ENCODE measurements at regions not wholly inside any gene's neighbourhood (a gene's known extent, or its start where the extent isn't known, plus 50 kb on each side); places are given as distances from the start of the nearest gene placed in this dataset.
"Not testable (repeated sequence)": the region's sequence is repeated elsewhere in the genome, so short reads cannot be mapped to it uniquely, and the experiment has no call there.

- Mint-ChIP-seq H3K36me3 (peaks cover 1% of the 10 kb centered on the region), H3K9me3 (no peaks in the 10 kb centered on the region), H3K4me1 (ENCODE audit: low read depth) (no peaks in the 10 kb centered on the region), H3K27me3 (peaks cover 18% of the 10 kb centered on the region), H3K27ac (no peak overlapping the region), H3K4me3 (no peak overlapping the region)
- DNase-seq: no peak
- ChIA-PET POLR2A (no interaction called here), CTCF (no interaction called here)
- intact Hi-C loops (cut with micrococcal nuclease): no loop called here
These were observed 65.3 kb downstream of the CDO1 start for GRCh38 chr5:115751176-115751575.

- Mint-ChIP-seq H3K9me3 (peaks cover 10% of the 10 kb centered on the region), H3K27ac (no peak overlapping the region), H3K27me3 (peaks cover 15% of the 10 kb centered on the region), H3K4me1 (ENCODE audit: low read depth) (no peaks in the 10 kb centered on the region), H3K4me3 (no peak overlapping the region), H3K36me3 (no peaks in the 10 kb centered on the region)
- no peak for DNase-seq
- ChIA-PET POLR2A (no interaction called here), CTCF (no interaction called here)
- intact Hi-C loops (cut with micrococcal nuclease): no loop called here
These were observed 67.4 kb downstream of the CDO1 start for GRCh38 chr5:115749016-115749415.

- H3K27ac Mint-ChIP-seq, H3K4me3 Mint-ChIP-seq, POLR2A ChIA-PET, H3K36me3 Mint-ChIP-seq, DNase-seq: not testable (repeated sequence)
- intact Hi-C loops (cut with micrococcal nuclease): loop anchor here (5.0 kb wide), 1 partner anchor 73 kb away; no protein-coding TSS in a partner anchor
- Mint-ChIP-seq H3K4me1 (ENCODE audit: low read depth) (peaks cover 13% of the 10 kb centered on the region), H3K9me3 (peaks cover 20% of the 10 kb centered on the region), H3K27me3 (peaks cover 30% of the 10 kb centered on the region)
- CTCF ChIA-PET: interaction anchor here (0.8 kb wide), 1 partner anchor 16 kb away, joined by 3 read pairs; no protein-coding TSS in a partner anchor
These were observed 77.2 kb downstream of the CDO1 start for GRCh38 chr5:115739245-115739644.

- H3K4me1 Mint-ChIP-seq (ENCODE audit: low read depth): peaks cover 13% of the 10 kb centered on the region
- CTCF ChIA-PET: interaction anchor here (0.8 kb wide), 1 partner anchor 16 kb away, joined by 3 read pairs; no protein-coding TSS in a partner anchor
These were observed 77.6 kb downstream of the CDO1 start for GRCh38 chr5:115738830-115739229.

GRCh38 chr5:115737452-115737851 is 79.0 kb downstream of the CDO1 start:
- Mint-ChIP-seq H3K4me1 (ENCODE audit: low read depth) (peaks cover 13% of the 10 kb centered on the region), H3K27me3 (peaks cover 31% of the 10 kb centered on the region), H3K9me3 (peaks cover 7% of the 10 kb centered on the region), H3K27ac (no peak overlapping the region), H3K4me3 (no peak overlapping the region), H3K36me3 (no peaks in the 10 kb centered on the region)
- CTCF ChIA-PET: no interaction called here
- POLR2A ChIA-PET: no interaction called here
- intact Hi-C loops (cut with micrococcal nuclease): loop anchor here (5.0 kb wide), 1 partner anchor 75 kb away; no protein-coding TSS in a partner anchor
- DNase-seq: no peak

More at GRCh38 chr5:115738830-115739229, 77.6 kb downstream of the CDO1 start:
- DNase-seq: no peak
- Mint-ChIP-seq H3K27me3 (peaks cover 29% of the 10 kb centered on the region), H3K27ac (no peak overlapping the region), H3K4me3 (no peak overlapping the region), H3K9me3 (peaks cover 16% of the 10 kb centered on the region), H3K36me3 (no peaks in the 10 kb centered on the region)
- intact Hi-C loops (cut with micrococcal nuclease): loop anchor here (5.0 kb wide), 1 partner anchor 73 kb away; no protein-coding TSS in a partner anchor
- POLR2A ChIA-PET: no interaction called here

GRCh38 chr5:115736690-115737005 is 79.8 kb downstream of the CDO1 start:
- intact Hi-C loops (cut with micrococcal nuclease): loop anchor here (5.0 kb wide), 1 partner anchor 76 kb away; no protein-coding TSS in a partner anchor
- Mint-ChIP-seq H3K27ac (no peak overlapping the region), H3K27me3 (peaks cover 31% of the 10 kb centered on the region), H3K4me3 (no peak overlapping the region), H3K9me3 (peaks cover 7% of the 10 kb centered on the region), H3K4me1 (ENCODE audit: low read depth) (peaks cover 13% of the 10 kb centered on the region), H3K36me3 (no peaks in the 10 kb centered on the region)
- CTCF ChIA-PET: no interaction called here
- DNase-seq: no peak
- POLR2A ChIA-PET: no interaction called here

DNA sequence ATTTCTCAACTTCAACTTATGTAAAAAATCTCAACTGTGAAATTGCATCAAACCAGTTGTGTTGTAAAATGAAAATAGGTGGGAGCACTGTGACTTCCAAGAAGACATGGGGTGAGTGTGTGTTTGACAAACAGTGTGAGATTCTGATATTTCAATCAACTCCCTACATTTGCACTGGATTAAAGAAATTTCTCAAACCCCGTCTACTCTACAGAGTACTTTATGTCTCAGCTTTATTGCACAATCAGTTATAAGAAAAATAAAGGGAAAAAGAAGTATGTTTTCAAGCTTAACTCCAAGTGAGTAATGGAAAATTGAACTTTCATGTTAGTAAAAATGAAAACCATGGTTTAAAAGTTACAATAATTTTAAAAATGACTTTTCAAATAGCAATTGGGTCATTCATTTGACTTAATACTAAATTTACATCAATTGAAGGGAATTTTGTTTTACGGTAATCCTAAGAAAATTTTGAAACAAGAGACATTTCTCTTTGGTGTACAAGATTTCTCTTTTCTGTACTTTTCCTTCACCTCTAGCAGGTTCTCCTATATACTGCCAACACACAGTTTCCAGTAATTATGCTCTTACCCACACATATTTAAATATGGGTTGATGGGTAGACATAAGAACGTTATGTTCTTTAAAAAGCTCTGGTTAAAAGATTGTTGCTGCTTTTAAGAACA is 80.3 kb downstream of the CDO1 start:
- H3K36me3 Mint-ChIP-seq: no peaks in the 10 kb centered on the region
- no peak for DNase-seq
- intact Hi-C loops (cut with micrococcal nuclease): loop anchor here (5.0 kb wide), 1 partner anchor 76 kb away; no protein-coding TSS in a partner anchor
- H3K9me3 Mint-ChIP-seq: peaks cover 7% of the 10 kb centered on the region
- H3K4me3 Mint-ChIP-seq: no peak overlapping the region
- peaks cover 32% of the 10 kb centered on the region for H3K27me3 Mint-ChIP-seq
- ChIA-PET CTCF (no interaction called here), POLR2A (no interaction called here)
- no peak overlapping the region for H3K27ac Mint-ChIP-seq
- peaks cover 13% of the 10 kb centered on the region for H3K4me1 Mint-ChIP-seq (ENCODE audit: low read depth)

DNA sequence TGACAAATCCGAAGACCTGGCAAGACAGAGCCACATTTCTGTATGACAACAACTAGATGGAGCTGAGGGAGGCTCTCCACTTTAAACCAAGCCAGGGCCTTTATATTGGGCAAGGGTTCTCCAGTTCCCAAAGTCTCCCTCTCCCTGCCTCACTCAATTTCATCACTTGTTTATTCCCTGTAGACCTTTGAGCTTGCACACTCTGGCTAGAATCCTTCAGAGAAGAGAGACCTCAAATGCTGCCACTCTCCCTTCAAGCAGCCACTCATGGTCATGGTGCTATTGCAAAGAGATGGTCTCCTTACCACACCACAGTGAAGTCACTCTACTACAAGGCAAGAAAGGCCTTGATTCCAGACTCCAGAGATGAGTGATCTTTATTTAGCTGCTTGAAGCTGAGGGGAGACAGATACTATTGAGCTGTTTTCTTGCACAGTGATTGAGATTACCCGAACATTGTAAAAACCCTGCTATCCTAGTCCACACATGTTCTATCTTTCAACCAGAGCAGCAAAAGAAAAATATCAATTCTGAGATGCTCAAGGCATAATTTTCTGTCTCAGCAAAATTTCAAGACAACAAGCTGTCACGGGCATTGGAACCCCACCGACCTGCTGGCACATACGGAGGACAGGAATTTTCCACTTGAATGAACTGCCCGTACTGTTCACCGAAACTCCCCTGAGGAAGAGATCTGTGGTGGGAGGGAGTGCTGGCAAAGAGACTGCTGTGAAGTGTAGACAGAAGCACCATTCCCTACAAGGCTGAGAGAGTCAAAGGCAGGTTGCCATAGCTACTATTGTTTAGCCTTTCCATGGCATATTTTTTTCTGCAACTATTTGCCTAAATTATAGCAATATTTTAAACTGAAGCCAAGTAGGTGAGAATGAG is 81.1 kb downstream of the CDO1 start:
- H3K4me3 Mint-ChIP-seq: no peak overlapping the region
- CTCF ChIA-PET: no interaction called here
- H3K27me3 Mint-ChIP-seq: peaks cover 30% of the 10 kb centered on the region

DNA sequence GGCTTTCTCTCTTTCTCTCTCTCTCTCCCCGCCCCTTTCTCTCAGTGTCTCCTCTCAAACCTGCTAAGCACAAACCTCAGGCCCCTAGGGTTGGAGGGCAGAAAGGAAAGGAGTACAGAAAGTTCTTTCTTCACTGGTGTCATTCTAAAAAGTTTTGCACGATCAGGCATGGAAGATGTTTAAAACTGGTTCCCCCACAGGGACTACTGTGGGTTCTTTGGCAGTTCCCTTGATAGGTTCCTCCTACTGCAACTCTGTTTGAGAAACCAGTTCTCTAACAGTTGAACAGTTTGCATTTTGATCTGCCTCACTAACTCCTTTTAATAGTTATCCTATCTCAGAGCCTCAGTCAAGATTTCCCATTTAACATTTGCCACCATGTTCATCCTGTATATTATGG is 82.9 kb downstream of the CDO1 start:
- Mint-ChIP-seq H3K4me1 (ENCODE audit: low read depth) (peaks cover 13% of the 10 kb centered on the region), H3K27ac (no peak overlapping the region), H3K36me3 (no peaks in the 10 kb centered on the region), H3K27me3 (peaks cover 26% of the 10 kb centered on the region), H3K4me3 (no peak overlapping the region), H3K9me3 (no peaks in the 10 kb centered on the region)
- DNase-seq: no peak
- CTCF ChIA-PET: no interaction called here
- POLR2A ChIA-PET: no interaction called here
- intact Hi-C loops (cut with micrococcal nuclease): no loop called here

More for the DNA sequence above, 81.1 kb downstream of the CDO1 start:
- intact Hi-C loops (cut with micrococcal nuclease): loop anchor here (5.0 kb wide), 1 partner anchor 77 kb away; no protein-coding TSS in a partner anchor
- Mint-ChIP-seq H3K36me3 (no peaks in the 10 kb centered on the region), H3K9me3 (peaks cover under 1% of the 10 kb centered on the region), H3K4me1 (ENCODE audit: low read depth) (peaks cover 13% of the 10 kb centered on the region), H3K27ac (no peak overlapping the region)
- DNase-seq: no peak
- POLR2A ChIA-PET: no interaction called here

- intact Hi-C loops (cut with micrococcal nuclease): no loop called here
- no peak overlapping the region for H3K27ac Mint-ChIP-seq
- peaks cover 8% of the 10 kb centered on the region for H3K4me1 Mint-ChIP-seq (ENCODE audit: low read depth)
- H3K9me3 Mint-ChIP-seq: no peaks in the 10 kb centered on the region
- H3K36me3 Mint-ChIP-seq: no peaks in the 10 kb centered on the region
- ChIA-PET CTCF (no interaction called here), POLR2A (no interaction called here)
- no peak overlapping the region for H3K4me3 Mint-ChIP-seq
- DNase-seq: no peak
- H3K27me3 Mint-ChIP-seq: peaks cover 21% of the 10 kb centered on the region
These were observed 84.4 kb downstream of the CDO1 start for GRCh38 chr5:115732026-115732425.

DNA sequence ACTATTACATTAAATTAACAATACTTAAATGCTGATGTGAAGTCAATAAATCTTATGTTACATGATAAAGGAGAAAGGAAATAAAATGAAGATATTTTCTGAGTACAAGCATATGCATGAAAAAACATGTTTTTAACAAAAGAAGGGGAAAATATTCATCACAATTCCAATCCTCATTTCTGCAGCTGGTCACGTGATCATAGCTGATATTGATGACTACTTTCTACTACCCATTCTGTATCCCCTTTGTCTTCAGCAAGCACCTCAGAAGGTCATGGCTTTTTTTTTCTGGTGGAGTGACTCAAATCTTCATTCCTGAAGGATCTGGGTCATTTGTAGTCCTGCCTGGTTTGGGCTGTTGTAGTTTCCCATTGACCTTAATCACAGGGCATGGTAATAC is 90.9 kb downstream of the CDO1 start:
- intact Hi-C loops (cut with micrococcal nuclease): no loop called here
- DNase-seq: no peak
- ChIA-PET POLR2A (no interaction called here), CTCF (no interaction called here)
- Mint-ChIP-seq H3K4me3 (no peak overlapping the region), H3K4me1 (ENCODE audit: low read depth) (no peaks in the 10 kb centered on the region), H3K27me3 (peaks cover 18% of the 10 kb centered on the region), H3K9me3 (no peaks in the 10 kb centered on the region), H3K36me3 (no peaks in the 10 kb centered on the region), H3K27ac (no peak overlapping the region)

- Mint-ChIP-seq H3K9me3 (no peaks in the 10 kb centered on the region), H3K4me1 (ENCODE audit: low read depth) (no peaks in the 10 kb centered on the region), H3K27ac (no peak overlapping the region), H3K4me3 (no peak overlapping the region), H3K36me3 (no peaks in the 10 kb centered on the region), H3K27me3 (peaks cover 22% of the 10 kb centered on the region)
- intact Hi-C loops (cut with micrococcal nuclease): no loop called here
- POLR2A ChIA-PET: no interaction called here
- CTCF ChIA-PET: interaction anchor here (1.0 kb wide), 1 partner anchor 15 kb away, joined by 3 read pairs; no protein-coding TSS in a partner anchor
- DNase-seq: no peak
These were observed 93.2 kb downstream of the CDO1 start for GRCh38 chr5:115723220-115723619.

All from activated CD4-positive, alpha-beta memory T cell treated with anti-CD3 and anti-CD28 coated beads for 36 hours (primary cell).